Sigmoid colon (tissue), 4 donors: ENCODE measurements at regions not wholly inside any gene's neighbourhood (a gene's known extent, or its start where the extent isn't known, plus 50 kb on each side); places are given as distances from the start of the nearest gene placed in this dataset.

Experiments used
- EP300 ChIP-seq, 4 donors: sonication (generic); formaldehyde crosslinking; IDR thresholded peaks; one replicate each; pipeline ENCODE4 v1.6.1; 2017; ENCODE audit warnings: antibody characterized with exemption in 4 of 4
- POLR2A ChIP-seq, 2 donors: fragments of 450-650 bp; IDR thresholded peaks; one replicate each; pipeline ENCODE4 v1.6.1; 2016; ENCODE audit warnings: antibody characterized with exemption in 2 of 2, mild to moderate bottlenecking in 2 of 2, moderate library complexity in 2 of 2
- POLR2AphosphoS5 ChIP-seq, 4 donors: sonication (generic); formaldehyde crosslinking; IDR thresholded peaks; one replicate each; pipeline ENCODE4 v1.6.1; 2017; ENCODE audit warnings: antibody characterized with exemption in 4 of 4
- TF ChIP-seq, protein P1 (sequence below), 4 experiments: fragments of 450-650 bp in 3 of 4; fragments of 200-600 bp in 1 of 4; IDR thresholded peaks; one replicate each; pipeline ENCODE4 v1.5.1; 2016 to 2019; ENCODE audit warnings: antibody characterized with exemption in 4 of 4, mild to moderate bottlenecking in 3 of 4, moderate library complexity in 2 of 4

DNA sequence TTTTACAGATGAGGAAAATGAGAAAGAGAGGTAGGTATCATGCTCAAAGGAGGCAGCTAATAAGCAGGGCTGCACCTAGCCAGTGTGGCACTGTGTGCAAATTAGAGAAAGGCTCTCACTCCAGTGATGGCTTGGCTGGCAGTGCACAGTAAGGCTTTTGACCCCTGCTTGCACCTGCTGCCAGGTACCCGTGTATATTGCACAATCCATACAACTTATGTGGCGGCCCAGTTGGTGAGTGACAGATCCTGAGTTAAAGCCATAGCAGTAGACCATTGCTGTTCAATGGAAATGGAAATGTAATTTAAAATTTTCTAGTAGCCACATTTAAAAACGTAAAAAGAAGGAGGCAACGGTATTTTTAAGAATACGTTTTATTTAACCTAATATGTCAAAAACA lies 266.4 kb upstream of the AZI2 start:
- TF ChIP-seq POLR2A (IDR thresholded peaks at IDR 0.05) = no peak
- TF ChIP-seq, protein P1, sequence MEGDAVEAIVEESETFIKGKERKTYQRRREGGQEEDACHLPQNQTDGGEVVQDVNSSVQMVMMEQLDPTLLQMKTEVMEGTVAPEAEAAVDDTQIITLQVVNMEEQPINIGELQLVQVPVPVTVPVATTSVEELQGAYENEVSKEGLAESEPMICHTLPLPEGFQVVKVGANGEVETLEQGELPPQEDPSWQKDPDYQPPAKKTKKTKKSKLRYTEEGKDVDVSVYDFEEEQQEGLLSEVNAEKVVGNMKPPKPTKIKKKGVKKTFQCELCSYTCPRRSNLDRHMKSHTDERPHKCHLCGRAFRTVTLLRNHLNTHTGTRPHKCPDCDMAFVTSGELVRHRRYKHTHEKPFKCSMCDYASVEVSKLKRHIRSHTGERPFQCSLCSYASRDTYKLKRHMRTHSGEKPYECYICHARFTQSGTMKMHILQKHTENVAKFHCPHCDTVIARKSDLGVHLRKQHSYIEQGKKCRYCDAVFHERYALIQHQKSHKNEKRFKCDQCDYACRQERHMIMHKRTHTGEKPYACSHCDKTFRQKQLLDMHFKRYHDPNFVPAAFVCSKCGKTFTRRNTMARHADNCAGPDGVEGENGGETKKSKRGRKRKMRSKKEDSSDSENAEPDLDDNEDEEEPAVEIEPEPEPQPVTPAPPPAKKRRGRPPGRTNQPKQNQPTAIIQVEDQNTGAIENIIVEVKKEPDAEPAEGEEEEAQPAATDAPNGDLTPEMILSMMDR (IDR thresholded peaks at IDR 0.05) = no peak
- no peak for TF ChIP-seq POLR2AphosphoS5 (IDR thresholded peaks at IDR 0.05)
- TF ChIP-seq EP300 (IDR thresholded peaks at IDR 0.05) = no peak
